ENCODE measurements at regions not wholly inside any gene's neighbourhood (a gene's known extent, or its start where the extent isn't known, plus 50 kb on each side); places are given as distances from the start of the nearest gene placed in this dataset.
"Not testable (repeated sequence)": the region's sequence is repeated elsewhere in the genome, so short reads cannot be mapped to it uniquely, and the experiment has no call there.

GRCh38 chr16:65825191-65825856, 541.2 kb upstream of the CDH5 start:
- no peak for DNase-seq

- DNase-seq = no peak
Measured at GRCh38 chr16:65822148-65822547, 544.3 kb upstream of the CDH5 start.

- no peak for DNase-seq
Measured at GRCh38 chr16:65819136-65819898, 547.2 kb upstream of the CDH5 start.

GRCh38 chr16:65817799-65818198, 548.7 kb upstream of the CDH5 start:
- no peak for DNase-seq

- no peak for DNase-seq
Measured at GRCh38 chr16:65817066-65817465, 549.4 kb upstream of the CDH5 start.

- DNase-seq = no peak
Measured at GRCh38 chr16:65816556-65816955, 549.9 kb upstream of the CDH5 start.

GRCh38 chr16:65815707-65816106, 550.8 kb upstream of the CDH5 start:
- no peak for DNase-seq

GRCh38 chr16:65813879-65814278, 552.6 kb upstream of the CDH5 start:
- not testable (repeated sequence) for DNase-seq

GRCh38 chr16:65809627-65810026, 556.9 kb upstream of the CDH5 start:
- no peak for DNase-seq

- no peak for DNase-seq
Measured at GRCh38 chr16:65808790-65809189, 557.7 kb upstream of the CDH5 start.

GRCh38 chr16:65807858-65808257, 558.6 kb upstream of the CDH5 start:
- DNase-seq = no peak

GRCh38 chr16:65805704-65806103, 560.8 kb upstream of the CDH5 start:
- DNase-seq = not testable (repeated sequence)

GRCh38 chr16:65796481-65796880, 570.0 kb upstream of the CDH5 start:
- DNase-seq = no peak

- no peak for DNase-seq
Measured at GRCh38 chr16:65794973-65795372, 571.5 kb upstream of the CDH5 start.

GRCh38 chr16:65793781-65794180, 572.7 kb upstream of the CDH5 start:
- DNase-seq = no peak

- no peak for DNase-seq
Measured at GRCh38 chr16:65790768-65791167, 575.7 kb upstream of the CDH5 start.

- no peak for DNase-seq
Measured at GRCh38 chr16:65789161-65789945, 577.1 kb upstream of the CDH5 start.

GRCh38 chr16:65788434-65789140, 577.9 kb upstream of the CDH5 start:
- DNase-seq = no peak

GRCh38 chr16:65787921-65788320, 578.6 kb upstream of the CDH5 start:
- no peak for DNase-seq

GRCh38 chr16:65786916-65787315, 579.6 kb upstream of the CDH5 start:
- no peak for DNase-seq

- DNase-seq = no peak
Measured at GRCh38 chr16:65783709-65784474, 582.6 kb upstream of the CDH5 start.

Measured in activated naive CD4-positive, alpha-beta T cell (primary cell).